Spleen (tissue), 11 donors: ENCODE measurements at regions not wholly inside any gene's neighbourhood (a gene's known extent, or its start where the extent isn't known, plus 50 kb on each side); places are given as distances from the start of the nearest gene placed in this dataset.

ENCODE experiments used
- DNase-seq: peaks from one replicate; pipeline ENCODE4 v3.0.0-alpha.2; 2020
- H3K27ac ChIP-seq, 8 donors: fragments of 200-600 bp; sonication (generic) in 7 of 8; 1 replicate in 4 of 8; 2 replicates in 4 of 8; pipeline versions ENCODE4 v1.5.0 to v1.8.0; 2016 to 2021; ENCODE audit warnings: inconsistent platforms in 4 of 8, mild to moderate bottlenecking in 4 of 8, moderate library complexity in 1 of 8
- H3K27me3 ChIP-seq, 7 donors: fragments of 200-600 bp; sonication (generic) in 6 of 7; replicated peaks in 1 of 7; 1 replicate in 4 of 7; 2 replicates in 3 of 7; pipeline versions ENCODE4 v1.5.0 to v1.8.0; 2016 to 2021; ENCODE audit warnings: inconsistent platforms in 3 of 7, mild to moderate bottlenecking in 1 of 7
- H3K36me3 ChIP-seq, 6 donors: fragments of 200-600 bp; sonication (generic) in 5 of 6; 1 replicate in 4 of 6; 2 replicates in 2 of 6; pipeline versions ENCODE4 v1.5.0 to v1.8.0; 2016 to 2021; ENCODE audit warnings: inconsistent platforms in 2 of 6
- H3K4me1 ChIP-seq, 6 donors: fragments of 200-600 bp; sonication (generic) in 5 of 6; 1 replicate in 3 of 6; 2 replicates in 3 of 6; pipeline versions ENCODE4 v1.5.0 to v1.8.0; 2016 to 2021; ENCODE audit warnings: inconsistent platforms in 3 of 6
- H3K4me3 ChIP-seq, 8 donors: fragments of 200-600 bp; sonication (generic) in 7 of 8; 1 replicate in 4 of 8; 2 replicates in 4 of 8; pipeline versions ENCODE4 v1.5.0 to v1.8.0; 2016 to 2021; ENCODE audit warnings: inconsistent platforms in 4 of 8, mild to moderate bottlenecking in 4 of 8, moderate library complexity in 2 of 8
- H3K9me3 ChIP-seq, 8 donors: fragments of 200-600 bp; sonication (generic) in 7 of 8; 1 replicate in 4 of 8; 2 replicates in 4 of 8; pipeline versions ENCODE4 v1.5.0 to v1.8.0; 2016 to 2021; ENCODE audit warnings: inconsistent platforms in 4 of 8
- CTCF ChIP-seq, 11 experiments: fragments of 200-600 bp in 7 of 11; fragments of 450-650 bp in 4 of 11; sonication (generic) in 4 of 11; IDR thresholded peaks in 8 of 11; conservative IDR thresholded peaks in 3 of 11; 1 replicate in 7 of 11; 2 replicates in 4 of 11; pipeline versions ENCODE4 v1.4.0 to v1.8.0; 2016 to 2021; ENCODE audit warnings: antibody characterized with exemption in 11 of 11, inconsistent platforms in 4 of 11, mild to moderate bottlenecking in 1 of 11
- POLR2A ChIP-seq, 3 donors: fragments of 450-650 bp; IDR thresholded peaks; one replicate each; pipeline ENCODE4 v1.5.1; 2017; ENCODE audit warnings: antibody characterized with exemption in 3 of 3, mild to moderate bottlenecking in 1 of 3
- POLR2AphosphoS5 ChIP-seq, 3 donors: sonication (generic); formaldehyde crosslinking; IDR thresholded peaks; one replicate each; pipeline ENCODE4 v1.5.1; 2017; ENCODE audit warnings: antibody characterized with exemption in 3 of 3
- WGBS, 5 donors: extraction: QIAGEN DNeasy Blood & Tissue Kit in 3 of 5; methylation state at CpG; one replicate each; pipeline versions ENCODE4 v1.1.5 to v1.1.7; 2013 to 2018; 5-methylcytosine and 5-hydroxymethylcytosine counted together
- intact Hi-C: fragments of 100-400 bp; cut with DNase I; formaldehyde crosslinking; loops from one replicate; pipeline ENCODE4 v1.15.0; 2023; ENCODE audit warnings: low total_unique reads
- donor health status: healthy with polysubstance abuse.
- donor health status: DM: no; HTN: no; CAD: no; lungs with moderate emphysema.
- donor health status: DM: no; HTN: no; CAD: no.
- donor health status: Bipolar disorder and iron deficiency.
- donor health status: healthy.
- donor health status: DM: no; HTN: no; CAD: no.
- donor health status: DM: yes; HTN: yes; CAD: no.

GRCh38 chr20:54356801-54357200, 118.6 kb upstream of the DOK5 start:
- DNase-seq: no peak
- Histone ChIP-seq H3K27me3 (peaks cover 0 to 3% (median 0%) of the 10 kb centered on the region in 7 donors), H3K4me1 (no peaks in the 10 kb centered on the region), H3K27ac (no peak overlapping the region), H3K36me3 (no peaks in the 10 kb centered on the region), H3K9me3 (no peaks in the 10 kb centered on the region), H3K4me3 (no peak overlapping the region)
- TF ChIP-seq POLR2A (IDR thresholded peaks at IDR 0.05) (no peak), CTCF (IDR thresholded peaks at IDR 0.05 in 8 of 11, conservative IDR thresholded peaks at IDR 0.05 in 3 of 11) (no peak), POLR2AphosphoS5 (IDR thresholded peaks at IDR 0.05) (no peak)
- intact Hi-C loops: no loop called here

- H3K4me3 ChIP-seq: no peak overlapping the region
- DNase-seq: no peak
- no peaks in the 10 kb centered on the region for H3K36me3 ChIP-seq
- TF ChIP-seq POLR2AphosphoS5 (IDR thresholded peaks at IDR 0.05) (no peak), POLR2A (IDR thresholded peaks at IDR 0.05) (no peak), CTCF (IDR thresholded peaks at IDR 0.05 in 8 of 11, conservative IDR thresholded peaks at IDR 0.05 in 3 of 11) (no peak)
- no peaks in the 10 kb centered on the region for H3K27me3 ChIP-seq
- intact Hi-C loops: no loop called here
- no peaks in the 10 kb centered on the region for H3K4me1 ChIP-seq
- H3K27ac ChIP-seq: no peak overlapping the region
- 83 to 94% (median 89%) methylated on average over 2 of the region's 2 CpGs for WGBS, 5 donors
- no peaks in the 10 kb centered on the region for H3K9me3 ChIP-seq
These were observed 113.9 kb upstream of the DOK5 start for GRCh38 chr20:54361475-54361874.

GRCh38 chr20:54362283-54362682, 113.1 kb upstream of the DOK5 start:
- DNase-seq: no peak
- TF ChIP-seq POLR2AphosphoS5 (IDR thresholded peaks at IDR 0.05): no peak
- TF ChIP-seq POLR2A (IDR thresholded peaks at IDR 0.05): no peak
- TF ChIP-seq CTCF (IDR thresholded peaks at IDR 0.05 in 8 of 11, conservative IDR thresholded peaks at IDR 0.05 in 3 of 11): no peak
- no peaks in the 10 kb centered on the region for H3K4me1 ChIP-seq
- intact Hi-C loops: no loop called here
- H3K4me3 ChIP-seq: no peak overlapping the region
- no peak overlapping the region for H3K27ac ChIP-seq
- H3K36me3 ChIP-seq: no peaks in the 10 kb centered on the region
- no peaks in the 10 kb centered on the region for H3K9me3 ChIP-seq
- H3K27me3 ChIP-seq: no peaks in the 10 kb centered on the region

GRCh38 chr20:54364365-54364764, 111.0 kb upstream of the DOK5 start:
- no peak for DNase-seq
- no peak overlapping the region for H3K4me3 ChIP-seq
- no peaks in the 10 kb centered on the region for H3K4me1 ChIP-seq
- TF ChIP-seq POLR2A (IDR thresholded peaks at IDR 0.05) (no peak), POLR2AphosphoS5 (IDR thresholded peaks at IDR 0.05) (no peak)
- H3K27ac ChIP-seq: no peak overlapping the region
- H3K9me3 ChIP-seq: no peaks in the 10 kb centered on the region
- H3K27me3 ChIP-seq: no peaks in the 10 kb centered on the region
- H3K36me3 ChIP-seq: no peaks in the 10 kb centered on the region
- intact Hi-C loops: no loop called here

GRCh38 chr20:54364919-54365318, 110.5 kb upstream of the DOK5 start:
- H3K36me3 ChIP-seq: no peaks in the 10 kb centered on the region
- no peak for DNase-seq
- no peaks in the 10 kb centered on the region for H3K9me3 ChIP-seq
- intact Hi-C loops: no loop called here
- no peaks in the 10 kb centered on the region for H3K4me1 ChIP-seq
- WGBS, 5 donors: 76 to 90% (median 84%) methylated on average over 6 of the region's 6 CpGs
- TF ChIP-seq POLR2AphosphoS5 (IDR thresholded peaks at IDR 0.05) (no peak), POLR2A (IDR thresholded peaks at IDR 0.05) (no peak), CTCF (IDR thresholded peaks at IDR 0.05 in 8 of 11, conservative IDR thresholded peaks at IDR 0.05 in 3 of 11) (no peak)
- no peaks in the 10 kb centered on the region for H3K27me3 ChIP-seq
- H3K27ac ChIP-seq: no peak overlapping the region
- H3K4me3 ChIP-seq: no peak overlapping the region
